ENCODE measurements at regions not wholly inside any gene's neighbourhood (a gene's known extent, or its start where the extent isn't known, plus 50 kb on each side); places are given as distances from the start of the nearest gene placed in this dataset.

- TF ChIP-seq CTCF (IDR thresholded peaks at IDR 0.05; ENCODE audit: borderline replicate concordance, extremely low read depth, low read length, poor library complexity, severe bottlenecking) (no peak), EZH2 (IDR thresholded peaks at IDR 0.05; ENCODE audit: borderline replicate concordance, low read depth, low read length, severe bottlenecking) (no peak)
Observed at GRCh38 chr12:77253321-77253720, 188.0 kb upstream of the E2F7 start.
